Non-pigmented ciliary epithelial cell (primary cell): ENCODE measurements at regions not wholly inside any gene's neighbourhood (a gene's known extent, or its start where the extent isn't known, plus 50 kb on each side); places are given as distances from the start of the nearest gene placed in this dataset.

Source experiments
- DNase-seq: peaks from one replicate; pipeline ENCODE4 v3.0.0-alpha.2; 2010; ENCODE audit warnings: low read depth

DNA sequence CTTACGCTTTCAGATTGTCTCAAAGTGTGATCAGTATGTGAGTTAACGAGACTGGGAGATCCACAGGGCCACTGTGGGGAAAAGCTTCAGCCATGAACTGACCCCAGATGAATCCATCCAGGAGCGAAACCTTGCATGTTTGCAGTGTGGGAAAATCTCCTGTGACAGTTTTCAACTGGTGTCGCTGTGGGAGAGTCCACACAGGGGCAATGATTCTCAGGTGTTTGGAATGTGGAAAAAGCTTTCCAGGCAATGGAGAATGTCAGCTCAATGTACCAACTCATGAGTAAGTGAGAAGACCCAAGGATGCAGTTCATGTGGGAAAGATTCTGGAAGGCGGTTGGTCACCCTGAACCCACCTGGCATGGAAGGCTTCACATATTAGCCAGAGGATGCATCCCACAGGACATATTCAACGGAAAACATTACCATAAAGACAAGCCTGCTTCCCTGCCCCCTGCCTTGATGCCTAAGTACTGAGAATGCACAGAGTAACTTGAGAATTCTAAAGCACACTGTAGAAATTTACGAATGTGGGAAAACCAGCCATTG is 204.1 kb upstream of the BMPER start:
- DNase-seq = no peak

GRCh38 chr7:33701927-33702326 is 203.4 kb upstream of the BMPER start:
- DNase-seq = no peak

GRCh38 chr7:33702514-33703054 is 202.8 kb upstream of the BMPER start:
- no peak for DNase-seq

DNA sequence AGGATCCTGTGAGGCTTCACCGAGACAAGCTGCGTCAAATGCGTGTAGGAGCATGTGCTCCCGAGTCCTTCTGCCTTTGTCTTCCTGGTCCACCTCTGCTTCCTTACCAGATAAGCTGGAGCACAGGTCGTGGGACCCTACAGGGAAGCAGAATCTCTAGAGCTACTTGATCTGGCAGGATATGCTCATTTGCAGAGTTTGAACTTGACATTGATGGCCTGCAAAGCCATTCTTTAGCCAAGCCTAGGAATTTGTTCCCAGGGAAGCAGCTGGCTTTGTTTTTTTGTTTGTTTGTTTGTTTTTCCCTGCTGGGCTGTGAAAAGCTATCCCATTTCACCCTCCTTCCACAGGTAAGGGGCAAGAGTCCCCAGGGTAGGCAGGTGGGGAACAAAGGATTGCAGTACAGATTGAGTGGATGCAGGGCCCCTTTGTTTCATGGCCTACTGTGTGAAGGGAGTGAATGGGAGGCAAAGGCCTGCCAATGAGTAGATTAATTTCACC is 200.0 kb upstream of the BMPER start:
- DNase-seq = no peak

- DNase-seq = no peak
These were observed 199.2 kb upstream of the BMPER start for GRCh38 chr7:33706186-33706585.

DNA sequence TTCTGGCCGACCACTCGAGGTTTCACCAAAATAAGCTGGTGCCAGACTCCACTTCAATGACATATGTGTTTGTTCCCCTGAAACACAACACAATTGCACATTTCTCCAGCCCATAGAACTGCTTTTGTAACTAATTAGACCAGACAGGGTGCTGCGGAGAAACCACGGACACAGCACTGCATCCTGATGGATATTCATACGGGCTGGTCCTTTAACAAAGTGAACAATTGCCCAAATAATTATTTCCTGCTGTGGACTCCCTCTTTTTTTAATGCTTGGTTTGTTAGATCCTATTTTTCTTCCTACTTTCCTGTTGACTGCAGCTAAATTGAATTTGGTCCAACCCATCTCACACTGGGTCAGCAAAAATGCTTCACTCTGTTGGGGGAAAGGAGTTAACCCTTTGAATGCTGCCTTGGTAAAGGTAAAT is 198.6 kb upstream of the BMPER start:
- no peak for DNase-seq

GRCh38 chr7:33707427-33707826 is 197.9 kb upstream of the BMPER start:
- no peak for DNase-seq

- DNase-seq = peak; percentile 9
These were observed 194.7 kb upstream of the BMPER start for GRCh38 chr7:33710608-33711007.

DNA sequence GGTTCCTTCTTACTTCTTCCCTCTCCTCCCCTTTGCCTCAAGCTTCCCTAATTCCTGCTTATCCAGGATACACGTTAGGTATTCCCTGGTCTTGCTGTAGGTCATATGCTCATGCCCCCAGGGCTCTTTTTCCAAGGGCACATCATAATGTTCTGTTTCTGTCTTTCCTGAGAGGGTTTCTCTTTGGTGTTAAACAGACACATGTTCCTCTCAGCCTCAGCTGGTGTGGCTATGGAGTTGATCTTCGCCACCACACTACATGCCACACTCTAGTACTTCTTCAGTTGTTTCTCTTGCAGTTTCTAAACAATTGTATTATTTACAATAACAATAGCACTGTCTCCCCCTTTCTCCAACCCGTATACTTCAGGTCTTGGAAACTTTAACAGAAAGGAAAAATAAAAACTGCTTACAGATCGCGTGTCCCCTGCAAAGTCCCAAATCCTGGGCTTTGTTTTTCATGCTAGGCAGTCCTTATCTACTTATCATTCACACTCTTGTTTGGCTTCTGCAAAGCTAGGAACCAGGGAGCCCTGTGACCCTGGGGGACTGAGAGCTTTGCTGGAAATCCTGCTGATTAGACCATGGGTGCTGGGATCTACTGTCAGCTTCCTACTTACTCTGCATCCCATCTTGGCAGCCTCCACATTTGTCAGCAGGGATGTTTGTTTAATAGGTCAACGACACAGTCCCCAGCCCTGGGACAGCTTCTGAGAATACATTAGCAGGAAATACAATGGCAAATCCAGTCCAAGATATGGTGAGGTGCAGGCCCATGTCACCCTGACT is 193.9 kb upstream of the BMPER start:
- no peak for DNase-seq

- DNase-seq = no peak
These were observed 193.3 kb upstream of the BMPER start for GRCh38 chr7:33712020-33712414.

DNA sequence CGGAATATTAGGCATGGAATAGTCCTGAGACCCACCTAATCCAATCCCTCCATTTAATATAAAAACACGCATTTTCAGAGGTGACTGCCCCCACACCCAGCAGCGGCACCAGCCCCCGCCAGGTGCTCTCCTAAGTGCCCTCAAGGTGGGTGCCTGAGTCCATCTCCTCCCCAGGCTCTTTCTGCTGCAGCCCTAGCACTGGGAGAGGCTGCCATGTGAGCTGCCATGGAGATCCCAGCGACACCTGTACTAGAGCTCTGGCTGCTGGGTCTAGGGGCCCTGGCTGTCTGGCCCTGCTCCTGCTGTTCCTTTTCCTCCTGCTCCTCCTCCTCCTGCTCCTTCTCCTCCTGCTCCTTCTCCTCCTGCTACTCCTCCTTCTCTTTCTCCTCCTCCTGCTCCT is 191.1 kb upstream of the BMPER start:
- DNase-seq = no peak

DNA sequence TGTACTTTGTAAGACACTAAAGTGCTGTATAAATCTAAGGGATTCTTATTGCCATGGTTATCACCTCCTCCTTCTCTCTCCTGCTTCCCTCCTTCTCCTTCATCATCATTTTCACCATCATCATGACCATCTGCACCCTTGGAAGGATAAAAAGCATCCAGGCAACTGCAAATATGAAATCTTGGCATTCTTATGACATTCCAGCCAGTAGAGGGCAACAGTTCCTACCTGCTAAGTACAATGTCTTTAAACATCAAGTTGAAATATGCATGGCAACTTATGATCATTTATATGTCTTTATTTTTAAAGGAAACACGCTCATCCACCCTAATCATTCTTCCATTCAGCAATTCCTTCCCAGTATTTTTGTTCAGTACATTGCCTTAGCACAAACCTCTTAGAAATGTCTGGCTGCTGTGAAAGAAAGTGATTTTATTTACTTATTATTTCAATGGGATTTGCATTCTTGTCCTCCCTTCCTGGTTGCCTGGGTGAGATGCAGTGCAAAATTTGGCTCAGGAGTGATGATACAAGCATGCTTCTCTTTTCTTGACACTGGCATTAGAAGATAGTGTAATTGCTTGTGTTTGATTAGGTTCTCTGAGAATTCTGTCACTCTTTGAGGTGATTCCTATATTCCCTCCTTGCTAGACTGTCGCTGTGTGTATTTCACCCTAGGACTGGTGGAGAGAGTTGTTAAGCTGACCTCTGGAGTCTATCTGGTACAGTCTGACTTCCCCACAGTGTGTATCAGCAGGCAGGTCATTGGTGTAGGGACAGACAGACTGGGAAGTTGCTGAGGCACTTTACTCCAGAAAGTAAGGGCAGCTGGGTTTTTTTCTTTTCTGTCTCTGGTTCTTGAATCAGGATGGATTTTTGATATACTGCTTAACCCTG is 188.5 kb upstream of the BMPER start:
- peak; percentile 31 for DNase-seq

- no peak for DNase-seq
These were observed 186.2 kb upstream of the BMPER start for GRCh38 chr7:33719059-33719581.

DNA sequence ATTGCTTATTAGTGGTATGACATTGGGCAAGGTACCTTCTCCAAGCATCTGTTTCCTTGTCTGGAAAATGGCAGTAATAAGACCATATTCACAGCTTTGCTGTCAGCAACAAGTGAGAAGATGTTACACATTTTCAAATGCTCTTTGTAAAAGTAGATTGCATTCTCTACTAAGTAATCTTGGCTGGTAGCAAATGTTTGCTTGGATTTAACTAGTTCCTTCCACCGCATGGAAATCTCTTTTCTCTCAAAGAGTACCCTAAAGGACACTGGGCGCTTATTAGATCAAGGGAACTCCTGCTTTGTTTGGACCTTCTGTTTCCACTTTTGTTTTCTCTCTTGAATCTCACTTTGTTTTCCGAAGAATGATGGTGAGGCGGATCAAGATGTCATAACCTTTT is 185.2 kb upstream of the BMPER start:
- DNase-seq = no peak

GRCh38 chr7:33720870-33721269 is 184.5 kb upstream of the BMPER start:
- no peak for DNase-seq

GRCh38 chr7:33721895-33722294 is 183.4 kb upstream of the BMPER start:
- DNase-seq = no peak

DNA sequence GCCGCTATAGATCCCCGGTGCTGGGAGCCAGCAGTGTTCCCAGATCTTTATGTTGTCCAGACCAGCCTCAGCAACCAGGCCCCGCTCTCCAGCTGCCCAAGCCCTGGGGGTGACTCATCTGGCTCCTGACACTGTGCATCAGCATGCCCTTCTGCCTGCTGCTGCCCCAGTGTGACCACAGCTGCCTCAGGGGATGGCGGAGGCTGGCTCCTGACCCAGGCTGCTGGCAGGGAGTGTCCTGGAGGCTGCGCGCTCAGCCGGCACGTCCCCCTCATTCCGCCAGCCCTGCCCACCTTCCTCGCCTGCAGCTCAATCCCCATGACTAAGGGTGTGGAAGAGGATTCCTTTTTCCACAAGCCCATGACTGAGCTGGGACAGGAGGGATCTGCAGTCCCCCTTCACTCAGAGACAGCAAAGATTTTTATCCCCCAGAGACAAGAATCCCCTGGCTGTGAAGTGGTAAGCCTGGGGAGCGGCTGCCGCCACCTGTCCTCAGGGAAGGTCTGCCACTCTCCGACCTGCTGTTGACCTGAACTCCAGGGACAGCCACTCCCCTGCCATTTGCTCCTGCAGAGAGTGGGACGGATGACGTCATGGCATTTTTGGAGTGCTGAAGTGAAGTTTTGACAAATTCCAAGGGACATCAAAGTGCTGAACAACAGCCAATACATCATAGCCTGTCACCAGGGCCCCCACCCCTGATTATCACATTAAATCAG is 182.8 kb upstream of the BMPER start:
- DNase-seq = peak; percentile 9

- no peak for DNase-seq
These were observed 181.1 kb upstream of the BMPER start for GRCh38 chr7:33724201-33724600.

- no peak for DNase-seq
These were observed 180.0 kb upstream of the BMPER start for GRCh38 chr7:33725111-33726025.

DNA sequence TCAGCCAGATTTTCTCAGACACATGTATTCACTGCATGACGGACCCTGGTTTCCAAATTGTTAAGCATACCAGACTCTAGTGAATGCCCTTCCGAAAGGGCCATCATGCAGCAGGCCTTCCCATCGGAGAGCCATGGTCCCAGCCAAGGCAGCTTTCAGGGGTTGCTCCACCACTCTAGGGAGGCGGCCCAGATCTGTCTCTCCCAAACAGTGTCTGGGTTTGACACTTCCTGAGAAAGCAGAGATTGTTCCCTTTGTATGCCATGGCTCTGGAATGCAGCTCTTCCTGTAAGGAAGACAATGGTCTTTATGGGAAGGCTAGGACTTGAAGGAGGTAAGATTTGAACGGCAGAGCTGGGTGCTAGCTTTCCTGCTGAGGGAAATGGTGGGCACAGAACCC is 178.8 kb upstream of the BMPER start:
- no peak for DNase-seq
